Left hindlimb (tissue), 1 donor: ENCODE measurements at regions not wholly inside any gene's neighbourhood (a gene's known extent, or its start where the extent isn't known, plus 50 kb on each side); places are given as distances from the start of the nearest gene placed in this dataset.
"Not testable (repeated sequence)": the region's sequence is repeated elsewhere in the genome, so short reads cannot be mapped to it uniquely, and the experiment has no call there.

Source experiments
- DNase-seq: peaks from one replicate; pipeline ENCODE4 v3.0.0-alpha.2; 2018

- DNase-seq = no peak
Measured at GRCh38 chr10:25811052-25811685, 122.9 kb upstream of the MYO3A start.

GRCh38 chr10:25813511-25813910, 120.5 kb upstream of the MYO3A start:
- no peak for DNase-seq

GRCh38 chr10:25815236-25815635, 118.8 kb upstream of the MYO3A start:
- no peak for DNase-seq

- no peak for DNase-seq
Measured at GRCh38 chr10:25815999-25816768, 117.8 kb upstream of the MYO3A start.

GRCh38 chr10:25817200-25817599, 116.8 kb upstream of the MYO3A start:
- DNase-seq = no peak

- no peak for DNase-seq
Measured at GRCh38 chr10:25818751-25819150, 115.3 kb upstream of the MYO3A start.

GRCh38 chr10:25820472-25820871, 113.6 kb upstream of the MYO3A start:
- no peak for DNase-seq

GRCh38 chr10:25820874-25821273, 113.2 kb upstream of the MYO3A start:
- DNase-seq = no peak

GRCh38 chr10:25824050-25824449, 110.0 kb upstream of the MYO3A start:
- no peak for DNase-seq

GRCh38 chr10:25828475-25828874, 105.6 kb upstream of the MYO3A start:
- DNase-seq = no peak

- DNase-seq = no peak
Measured at GRCh38 chr10:25831080-25831479, 102.9 kb upstream of the MYO3A start.

- DNase-seq = no peak
Measured at GRCh38 chr10:25839683-25840082, 94.3 kb upstream of the MYO3A start.

- DNase-seq = not testable (repeated sequence)
Measured at GRCh38 chr10:25840875-25841274, 93.2 kb upstream of the MYO3A start.

- DNase-seq = no peak
Measured at GRCh38 chr10:25842146-25842545, 91.9 kb upstream of the MYO3A start.

GRCh38 chr10:25843551-25844170, 90.4 kb upstream of the MYO3A start:
- no peak for DNase-seq

GRCh38 chr10:25844716-25845115, 89.3 kb upstream of the MYO3A start:
- not testable (repeated sequence) for DNase-seq

- DNase-seq = no peak
Measured at GRCh38 chr10:25849268-25849667, 84.8 kb upstream of the MYO3A start.

GRCh38 chr10:25849988-25850387, 84.0 kb upstream of the MYO3A start:
- no peak for DNase-seq

- no peak for DNase-seq
Measured at GRCh38 chr10:25851548-25851947, 82.5 kb upstream of the MYO3A start.

- no peak for DNase-seq
Measured at GRCh38 chr10:25852364-25852941, 81.6 kb upstream of the MYO3A start.

- DNase-seq = no peak
Measured at GRCh38 chr10:25858076-25858475, 76.0 kb upstream of the MYO3A start.

GRCh38 chr10:25865267-25865666, 68.8 kb upstream of the MYO3A start:
- DNase-seq = no peak

GRCh38 chr10:25867321-25867720, 66.7 kb upstream of the MYO3A start:
- DNase-seq = no peak

GRCh38 chr10:25869067-25869591, 64.9 kb upstream of the MYO3A start:
- no peak for DNase-seq
